Muscle layer of colon (tissue), 2 donors: ENCODE measurements at regions not wholly inside any gene's neighbourhood (a gene's known extent, or its start where the extent isn't known, plus 50 kb on each side); places are given as distances from the start of the nearest gene placed in this dataset.
"Not testable (repeated sequence)": the region's sequence is repeated elsewhere in the genome, so short reads cannot be mapped to it uniquely, and the experiment has no call there.

Experiments used
- H3K27ac ChIP-seq: one replicate; pipeline ENCODE4 v1.7.0; 2013; ENCODE audit warnings: low read depth, mild to moderate bottlenecking, low read length, moderate library complexity
- H3K27me3 ChIP-seq, 2 donors: one replicate each; pipeline ENCODE4 v1.7.0; 2013; ENCODE audit warnings: low read length in 2 of 2, mild to moderate bottlenecking in 2 of 2; ENCODE audit not compliant: insufficient read depth in 2 of 2, control insufficient read depth in 1 of 2
- H3K36me3 ChIP-seq: one replicate; pipeline ENCODE4 v1.7.0; 2013; ENCODE audit warnings: mild to moderate bottlenecking, low read length; ENCODE audit not compliant: insufficient read depth
- H3K4me1 ChIP-seq: one replicate; pipeline ENCODE4 v1.7.0; 2013; ENCODE audit warnings: mild to moderate bottlenecking, low read length; ENCODE audit not compliant: insufficient read depth
- H3K4me3 ChIP-seq, 2 donors: one replicate each; pipeline ENCODE4 v1.7.0; 2013; ENCODE audit warnings: low read length in 2 of 2, low read depth in 1 of 2, mild to moderate bottlenecking in 1 of 2, moderate library complexity in 1 of 2
- H3K9ac ChIP-seq: one replicate; pipeline ENCODE4 v1.7.0; 2013; ENCODE audit warnings: low read length
- H3K9me3 ChIP-seq: one replicate; pipeline ENCODE4 v1.7.0; 2013; ENCODE audit warnings: mild to moderate bottlenecking, low read length
- donor health status: abdominal sarcoma.
- donor health status: Adenocarcinoma of cecum.

DNA sequence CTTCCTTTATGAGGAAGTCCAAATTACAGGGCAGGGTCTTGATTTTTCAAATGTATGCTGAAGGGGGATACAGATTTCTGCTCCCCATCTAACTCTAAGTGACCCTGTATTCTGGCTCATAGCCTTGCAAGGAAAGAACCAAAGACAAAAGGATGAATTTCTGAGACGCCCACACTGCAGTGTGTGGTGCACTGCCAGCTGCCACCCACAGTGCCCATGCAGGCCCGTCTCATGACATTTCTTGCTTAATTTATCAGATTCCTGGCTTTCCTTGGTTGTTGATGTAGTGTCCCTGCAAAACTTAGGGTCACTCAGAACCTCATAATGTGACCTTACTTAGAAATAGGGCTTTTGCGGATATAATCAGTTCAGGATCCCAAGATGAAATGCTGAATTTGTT lies 68.0 kb downstream of the CBLN4 start:
- Histone ChIP-seq H3K4me3 (no peak overlapping the region), H3K27ac (no peak overlapping the region), H3K4me1 (no peaks in the 10 kb centered on the region), H3K27me3 (no peaks in the 10 kb centered on the region), H3K9me3 (no peaks in the 10 kb centered on the region), H3K36me3 (no peaks in the 10 kb centered on the region), H3K9ac (no peak overlapping the region)

DNA sequence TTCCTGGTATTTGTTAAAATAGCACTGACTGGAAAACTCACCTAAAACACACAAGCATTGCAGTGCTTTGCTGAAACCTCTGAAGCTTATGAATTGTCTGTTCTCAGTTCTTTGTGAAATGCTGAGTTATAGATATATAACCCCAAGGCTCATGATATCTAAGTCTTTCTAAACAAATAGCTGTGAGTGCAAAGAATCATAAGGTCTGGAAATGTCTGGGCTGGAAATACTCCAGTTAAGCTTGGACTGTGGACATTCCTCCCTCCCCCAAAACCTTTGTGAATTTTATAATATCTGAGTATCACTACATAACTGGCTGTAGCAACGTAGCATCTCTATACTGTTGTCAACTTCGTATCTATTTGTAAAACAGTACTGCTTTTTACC lies 69.1 kb downstream of the CBLN4 start:
- Histone ChIP-seq H3K9me3 (no peaks in the 10 kb centered on the region), H3K27ac (no peak overlapping the region), H3K36me3 (no peaks in the 10 kb centered on the region), H3K27me3 (no peaks in the 10 kb centered on the region), H3K4me3 (no peak overlapping the region), H3K4me1 (no peaks in the 10 kb centered on the region), H3K9ac (no peak overlapping the region)

DNA sequence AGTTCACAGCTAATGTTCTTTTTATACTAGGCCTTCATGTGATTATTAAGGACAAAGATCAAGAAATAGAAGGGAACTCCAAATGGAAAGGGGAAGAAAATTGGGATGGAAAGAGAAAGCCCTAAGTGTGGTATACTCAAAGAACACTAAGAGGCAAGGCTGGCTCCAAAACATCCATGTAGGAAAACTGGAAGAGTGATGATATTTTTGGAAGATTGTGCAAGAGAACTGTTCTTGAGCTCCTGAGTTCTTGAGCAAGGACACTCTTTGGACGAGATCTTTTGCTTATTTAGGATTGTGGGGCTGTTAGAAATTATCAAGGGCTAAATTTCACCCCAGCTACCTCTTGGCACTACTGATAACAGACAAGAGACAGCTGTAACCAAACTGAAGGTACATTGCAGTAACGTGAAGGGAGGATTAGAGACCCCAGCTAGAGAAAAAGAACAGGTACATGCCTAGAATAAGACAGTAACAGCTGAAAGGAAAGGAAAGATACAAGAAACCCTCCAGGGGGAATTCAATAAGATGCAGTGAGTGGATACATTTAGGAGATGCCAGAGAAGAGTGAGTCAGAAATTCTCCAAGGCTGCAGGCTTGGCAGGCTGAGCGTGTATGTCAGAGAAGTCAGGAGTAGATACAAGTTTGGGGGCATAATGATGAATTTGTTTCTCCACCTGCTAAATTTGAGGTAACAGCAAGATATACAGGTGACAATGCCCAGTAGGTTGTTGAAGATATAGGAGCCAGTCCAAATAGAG lies 69.7 kb downstream of the CBLN4 start:
- no peaks in the 10 kb centered on the region for H3K36me3 ChIP-seq
- no peak overlapping the region for H3K9ac ChIP-seq
- no peaks in the 10 kb centered on the region for H3K4me1 ChIP-seq
- H3K9me3 ChIP-seq = no peaks in the 10 kb centered on the region
- H3K27me3 ChIP-seq = no peaks in the 10 kb centered on the region
- H3K27ac ChIP-seq = no peak overlapping the region
- no peak overlapping the region for H3K4me3 ChIP-seq

DNA sequence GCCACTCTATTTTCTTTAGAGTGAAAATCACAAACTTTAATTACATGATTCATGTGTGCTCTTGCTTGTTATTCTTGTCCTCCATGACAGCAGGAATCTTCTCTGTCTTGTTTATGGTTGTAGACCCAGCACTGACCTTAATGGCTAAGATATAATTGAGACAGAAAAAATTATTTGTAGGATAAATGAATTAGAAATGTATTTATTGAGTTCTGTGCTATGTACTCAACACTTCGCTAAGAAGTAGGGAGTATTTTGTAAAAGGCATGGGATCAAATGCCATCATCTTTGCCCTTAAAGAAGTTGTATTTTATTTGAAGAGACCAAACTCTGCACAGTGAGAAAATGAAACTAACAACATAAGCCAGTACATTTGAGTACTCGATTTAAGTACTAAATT lies 71.2 kb downstream of the CBLN4 start:
- no peaks in the 10 kb centered on the region for H3K27me3 ChIP-seq
- H3K4me3 ChIP-seq = no peak overlapping the region
- no peaks in the 10 kb centered on the region for H3K36me3 ChIP-seq
- no peak overlapping the region for H3K9ac ChIP-seq
- H3K9me3 ChIP-seq = no peaks in the 10 kb centered on the region
- no peaks in the 10 kb centered on the region for H3K4me1 ChIP-seq
- no peak overlapping the region for H3K27ac ChIP-seq

DNA sequence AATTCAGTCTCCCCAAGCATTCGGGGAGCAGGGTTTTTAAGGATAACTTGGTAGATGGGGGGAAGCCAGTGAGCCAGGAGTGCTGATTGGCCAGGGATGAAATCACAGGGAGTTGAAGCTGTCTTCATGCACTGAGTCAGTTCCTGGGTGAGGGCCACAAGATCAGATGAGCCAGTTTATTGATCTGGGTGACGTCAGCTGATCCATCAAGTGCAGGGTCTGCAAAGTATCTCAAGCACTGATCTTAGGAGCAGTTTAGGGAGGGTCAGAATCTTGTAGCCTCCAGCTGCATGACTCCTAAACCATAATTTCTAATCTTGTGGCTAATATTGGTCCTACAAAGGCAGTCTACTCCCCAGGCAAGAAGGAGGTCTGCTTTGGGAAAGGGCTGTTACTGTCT lies 74.4 kb downstream of the CBLN4 start:
- H3K4me3 ChIP-seq, H3K9ac ChIP-seq, H3K27ac ChIP-seq, H3K27me3 ChIP-seq, H3K9me3 ChIP-seq, H3K36me3 ChIP-seq, H3K4me1 ChIP-seq: not testable (repeated sequence)

DNA sequence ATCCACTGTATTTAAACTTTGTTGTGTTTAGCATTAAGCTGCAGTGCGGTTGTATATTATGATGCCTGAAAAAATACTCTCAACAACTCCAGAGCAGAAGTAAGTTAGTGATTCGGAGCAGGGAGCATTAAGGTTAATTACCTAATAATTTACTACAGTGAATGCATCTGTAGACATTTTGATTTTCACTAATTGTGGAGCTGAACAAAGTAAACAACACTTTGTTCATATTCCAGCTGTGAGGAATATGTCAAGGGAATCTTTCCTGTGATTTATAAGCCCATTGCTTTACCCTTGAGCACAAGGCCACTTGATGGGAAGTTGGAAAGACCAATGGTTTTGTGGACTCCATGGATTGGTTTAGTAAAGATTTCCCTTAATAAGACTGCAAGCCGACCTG lies 77.1 kb downstream of the CBLN4 start:
- no peak overlapping the region for H3K27ac ChIP-seq
- no peaks in the 10 kb centered on the region for H3K9me3 ChIP-seq
- no peaks in the 10 kb centered on the region for H3K4me1 ChIP-seq
- no peak overlapping the region for H3K9ac ChIP-seq
- no peaks in the 10 kb centered on the region for H3K36me3 ChIP-seq
- no peak overlapping the region for H3K4me3 ChIP-seq
- no peaks in the 10 kb centered on the region for H3K27me3 ChIP-seq

DNA sequence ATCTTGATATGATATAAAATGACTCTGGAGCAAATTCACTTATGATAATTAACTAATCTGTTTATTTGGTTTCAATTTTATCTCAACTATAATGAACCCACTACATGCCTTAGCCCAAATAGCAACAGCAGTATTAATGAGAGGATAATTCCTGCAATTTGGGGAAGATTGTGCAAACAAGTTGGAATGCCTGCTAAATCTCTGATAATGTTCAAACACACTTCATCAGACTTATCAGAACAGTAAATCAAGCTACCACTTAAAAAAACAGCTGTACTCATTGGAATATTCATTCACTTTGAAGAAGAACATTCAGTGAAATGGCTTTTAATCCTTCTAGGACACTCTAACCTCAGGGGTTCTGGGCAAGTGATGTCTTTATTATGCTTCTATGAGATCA lies 85.4 kb downstream of the CBLN4 start:
- Histone ChIP-seq H3K4me1 (no peaks in the 10 kb centered on the region), H3K27ac (no peak overlapping the region), H3K4me3 (no peak overlapping the region), H3K27me3 (no peaks in the 10 kb centered on the region), H3K9me3 (no peaks in the 10 kb centered on the region), H3K9ac (no peak overlapping the region), H3K36me3 (no peaks in the 10 kb centered on the region)

DNA sequence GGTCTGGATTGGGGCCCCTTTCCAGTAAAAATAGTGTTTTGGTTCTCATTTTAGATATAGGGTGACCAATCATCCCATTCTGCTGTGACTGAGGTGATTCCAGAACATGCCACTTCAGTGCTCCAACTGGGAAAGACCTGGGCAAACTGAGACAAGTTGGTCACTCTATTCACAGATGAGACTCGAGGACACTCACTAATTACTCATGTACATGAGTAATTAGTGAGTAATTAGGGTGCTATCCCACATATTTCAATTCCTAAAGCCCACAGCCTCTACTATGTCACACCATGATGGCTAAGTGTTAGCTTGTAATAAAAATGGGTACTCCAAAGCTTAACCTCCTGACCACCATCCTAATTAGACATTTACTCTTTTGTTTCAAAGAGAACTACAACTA lies 86.0 kb downstream of the CBLN4 start:
- no peak overlapping the region for H3K9ac ChIP-seq
- no peaks in the 10 kb centered on the region for H3K4me1 ChIP-seq
- H3K27me3 ChIP-seq = no peaks in the 10 kb centered on the region
- no peak overlapping the region for H3K27ac ChIP-seq
- H3K9me3 ChIP-seq = no peaks in the 10 kb centered on the region
- no peaks in the 10 kb centered on the region for H3K36me3 ChIP-seq
- H3K4me3 ChIP-seq = no peak overlapping the region

DNA sequence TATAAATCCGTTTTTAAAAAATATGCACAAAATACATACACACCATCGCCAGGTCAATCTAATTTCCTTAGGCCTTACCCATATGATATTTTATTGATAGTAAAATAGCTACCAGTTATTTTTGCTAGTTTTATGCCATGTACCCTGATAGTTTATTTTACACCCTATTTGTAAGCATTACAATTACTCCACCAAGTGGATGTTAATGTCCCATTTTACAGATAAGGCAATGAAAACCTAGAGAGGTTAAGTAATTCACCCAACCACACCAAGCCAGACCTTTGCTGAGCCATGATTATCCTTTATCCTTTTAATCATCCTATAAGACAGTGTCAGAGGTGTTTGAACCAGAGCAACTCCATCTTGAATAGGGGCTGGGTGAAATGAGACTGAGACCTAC lies 86.8 kb downstream of the CBLN4 start:
- Histone ChIP-seq H3K4me3 (no peak overlapping the region), H3K4me1 (no peaks in the 10 kb centered on the region), H3K36me3 (no peaks in the 10 kb centered on the region), H3K9me3 (no peaks in the 10 kb centered on the region), H3K27ac (no peak overlapping the region), H3K9ac (no peak overlapping the region), H3K27me3 (no peaks in the 10 kb centered on the region)

DNA sequence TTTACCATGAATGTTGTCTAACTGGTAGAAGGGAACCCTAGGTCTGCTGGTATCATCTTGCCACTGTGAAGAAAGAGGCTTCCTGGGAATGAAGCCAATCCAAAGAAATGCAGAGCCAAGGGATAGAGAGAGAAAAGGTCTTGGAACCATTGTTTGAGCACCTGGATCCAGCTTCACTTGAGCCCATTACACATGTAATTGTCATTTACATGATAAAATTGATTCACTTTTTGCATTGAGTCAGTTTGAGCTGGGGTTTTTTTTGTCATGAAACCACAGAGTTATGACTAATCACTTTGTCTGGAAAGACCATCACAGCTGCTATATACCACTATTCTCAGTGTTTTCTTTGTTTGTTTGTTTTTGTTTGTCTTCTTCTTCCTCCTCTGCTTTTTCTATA lies 112.3 kb downstream of the CBLN4 start:
- no peak overlapping the region for H3K9ac ChIP-seq
- H3K27ac ChIP-seq = no peak overlapping the region
- no peaks in the 10 kb centered on the region for H3K27me3 ChIP-seq
- no peaks in the 10 kb centered on the region for H3K9me3 ChIP-seq
- H3K4me3 ChIP-seq = no peak overlapping the region
- H3K4me1 ChIP-seq = no peaks in the 10 kb centered on the region
- H3K36me3 ChIP-seq = no peaks in the 10 kb centered on the region

DNA sequence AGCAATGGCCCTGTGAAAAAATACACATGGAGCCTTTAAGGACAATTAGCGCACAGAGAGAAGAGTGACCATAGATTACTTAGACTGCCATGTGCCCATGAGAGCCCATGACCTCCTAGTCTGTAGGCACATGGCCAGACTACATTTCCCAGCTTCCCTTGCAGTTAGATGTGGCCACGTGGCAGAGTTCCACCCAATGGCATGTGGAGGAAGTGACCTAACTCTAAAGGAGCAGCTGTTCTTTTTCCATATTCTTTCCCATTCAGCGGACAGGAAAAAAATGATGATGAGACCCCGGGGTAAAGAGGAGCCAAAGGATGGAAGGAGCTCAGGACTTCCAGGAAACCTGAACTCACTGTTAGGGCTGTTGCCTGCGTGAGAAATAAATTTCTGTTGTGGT lies 116.6 kb downstream of the CBLN4 start:
- no peaks in the 10 kb centered on the region for H3K4me1 ChIP-seq
- no peaks in the 10 kb centered on the region for H3K27me3 ChIP-seq
- H3K9me3 ChIP-seq = no peaks in the 10 kb centered on the region
- no peak overlapping the region for H3K4me3 ChIP-seq
- no peaks in the 10 kb centered on the region for H3K36me3 ChIP-seq
- no peak overlapping the region for H3K27ac ChIP-seq
- no peak overlapping the region for H3K9ac ChIP-seq

DNA sequence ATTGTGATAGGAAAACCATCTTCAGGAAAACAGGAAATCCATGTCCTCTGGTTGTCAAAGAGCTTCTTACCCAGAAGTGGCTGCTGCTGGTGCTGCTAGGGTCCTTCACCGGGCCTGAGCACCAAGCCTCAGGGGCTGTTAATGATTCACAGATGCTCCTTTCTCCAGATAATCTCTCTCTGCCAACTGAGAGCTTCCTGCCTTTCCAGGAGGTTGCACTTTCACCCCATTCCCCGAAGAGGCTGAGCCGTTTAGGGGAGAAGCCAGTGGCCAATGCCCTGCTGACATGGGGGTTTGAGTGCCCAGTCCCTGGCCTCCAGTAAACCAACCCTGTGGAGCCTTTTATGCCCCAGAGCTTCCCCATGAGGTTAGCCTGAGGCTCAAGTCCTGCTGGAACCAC lies 122.4 kb downstream of the CBLN4 start:
- Histone ChIP-seq H3K9ac (no peak overlapping the region), H3K27me3 (no peaks in the 10 kb centered on the region), H3K36me3 (no peaks in the 10 kb centered on the region), H3K9me3 (no peaks in the 10 kb centered on the region), H3K27ac (no peak overlapping the region), H3K4me3 (no peak overlapping the region), H3K4me1 (no peaks in the 10 kb centered on the region)
